ENCODE measurements at regions not wholly inside any gene's neighbourhood (a gene's known extent, or its start where the extent isn't known, plus 50 kb on each side); places are given as distances from the start of the nearest gene placed in this dataset.

DNA sequence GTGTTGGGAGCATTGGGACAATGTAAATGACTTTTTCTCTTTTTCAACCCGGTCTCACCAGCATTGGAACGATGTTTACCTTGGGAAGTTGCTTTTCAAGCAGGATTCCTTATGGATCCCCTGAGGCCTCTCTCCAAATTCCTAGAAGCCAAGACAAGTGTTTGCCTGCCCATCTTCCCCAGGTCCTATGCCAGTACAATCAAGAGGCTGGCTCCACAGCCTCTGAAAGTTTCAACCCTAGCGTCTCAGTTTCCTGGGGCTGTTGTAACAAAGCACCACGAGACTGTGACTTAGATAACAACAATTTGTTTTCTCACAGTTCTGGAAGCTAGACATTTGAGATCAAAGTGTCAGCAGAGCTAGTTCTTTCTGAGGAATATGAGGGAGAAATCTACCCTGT lies 347.2 kb upstream of the UMPS start:
- Histone ChIP-seq H3K9ac (ENCODE audit: low read depth in 1 of 2, low read length in 2 of 2) (no peak overlapping the region), H3K4me3 (ENCODE audit: low read depth in 1 of 2, low read length in 2 of 2) (no peak overlapping the region), H3K27me3 (ENCODE audit: control insufficient read depth in 1 of 2, insufficient read depth in 2 of 2, low read length in 2 of 2) (no peaks in the 10 kb centered on the region), H3K27ac (ENCODE audit: low read depth, low read length) (no peak overlapping the region), H3K4me1 (ENCODE audit: control insufficient read depth in 1 of 2, insufficient read depth in 2 of 2, low read length in 2 of 2) (no peaks in the 10 kb centered on the region), H3K36me3 (ENCODE audit: control insufficient read depth in 1 of 2, insufficient read depth in 2 of 2, low read length in 2 of 2) (no peaks in the 10 kb centered on the region), H3K9me3 (ENCODE audit: control insufficient read depth in 1 of 2, low read length in 2 of 2) (no peaks in the 10 kb centered on the region)

DNA sequence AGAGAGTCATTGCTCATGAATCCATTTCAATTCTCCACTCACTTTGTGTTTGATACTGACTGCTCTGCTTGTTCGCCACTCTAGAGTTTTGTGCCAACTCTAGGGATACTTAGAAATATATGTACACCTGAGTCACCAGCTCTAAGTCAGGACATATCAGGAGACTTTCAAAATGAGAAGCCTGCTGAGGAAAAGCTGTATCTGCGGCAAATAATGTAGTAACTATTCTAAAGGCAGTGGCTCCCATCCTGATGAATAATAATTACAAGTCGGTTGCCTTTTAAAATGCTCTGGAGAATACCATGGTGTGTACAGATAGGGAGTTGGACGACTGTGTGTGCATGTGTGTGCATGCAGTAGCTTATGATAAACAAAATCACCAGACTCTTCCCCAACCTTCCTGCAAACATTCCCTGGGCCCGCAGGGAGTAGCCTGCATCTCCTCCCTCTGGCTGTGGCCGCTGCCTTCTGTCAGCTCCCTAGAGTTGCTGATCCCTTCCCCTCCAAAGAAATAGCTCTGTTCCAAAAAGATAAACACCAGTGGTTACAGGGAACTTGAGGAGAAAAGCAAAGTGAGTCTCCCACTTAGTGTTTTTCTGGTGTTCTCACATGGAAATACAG lies 346.3 kb upstream of the UMPS start:
- no peak overlapping the region for H3K27ac ChIP-seq (ENCODE audit: low read depth, low read length)
- peaks cover 0 to 3% of the 10 kb centered on the region in 2 donors for H3K27me3 ChIP-seq (ENCODE audit: control insufficient read depth in 1 of 2, insufficient read depth in 2 of 2, low read length in 2 of 2)
- H3K4me1 ChIP-seq (ENCODE audit: control insufficient read depth in 1 of 2, insufficient read depth in 2 of 2, low read length in 2 of 2), result no peaks in the 10 kb centered on the region
- H3K36me3 ChIP-seq (ENCODE audit: control insufficient read depth in 1 of 2, insufficient read depth in 2 of 2, low read length in 2 of 2), result no peaks in the 10 kb centered on the region
- H3K9me3 ChIP-seq (ENCODE audit: control insufficient read depth in 1 of 2, low read length in 2 of 2), result no peaks in the 10 kb centered on the region
- H3K9ac ChIP-seq (ENCODE audit: low read depth in 1 of 2, low read length in 2 of 2), result no peak overlapping the region
- H3K4me3 ChIP-seq (ENCODE audit: low read depth in 1 of 2, low read length in 2 of 2), result no peak overlapping the region

DNA sequence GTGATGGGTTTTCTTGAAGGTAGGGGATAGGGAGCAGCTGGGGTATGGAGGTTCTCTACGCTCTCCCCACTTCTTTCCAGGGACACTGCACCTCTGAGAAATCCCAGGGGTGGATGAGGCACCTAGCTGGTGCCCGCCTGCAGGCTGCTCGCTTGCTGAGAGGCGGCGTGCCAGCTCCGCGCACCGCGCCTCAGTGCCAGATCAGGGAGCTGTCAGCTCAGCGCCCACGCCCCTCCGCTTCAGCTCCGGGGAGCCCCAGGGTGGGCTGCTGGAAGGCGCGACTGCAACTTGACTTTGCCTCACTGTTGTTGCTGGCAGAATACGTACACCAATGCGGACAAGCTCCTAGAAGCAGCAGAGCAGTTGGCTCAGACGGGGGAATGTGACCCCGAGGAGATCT lies 345.7 kb upstream of the UMPS start:
- H3K4me1 ChIP-seq (ENCODE audit: control insufficient read depth in 1 of 2, insufficient read depth in 2 of 2, low read length in 2 of 2), result no peaks in the 10 kb centered on the region
- H3K36me3 ChIP-seq (ENCODE audit: control insufficient read depth in 1 of 2, insufficient read depth in 2 of 2, low read length in 2 of 2), result no peaks in the 10 kb centered on the region
- peaks cover 0 to 5% of the 10 kb centered on the region in 2 donors for H3K27me3 ChIP-seq (ENCODE audit: control insufficient read depth in 1 of 2, insufficient read depth in 2 of 2, low read length in 2 of 2)
- no peaks in the 10 kb centered on the region for H3K9me3 ChIP-seq (ENCODE audit: control insufficient read depth in 1 of 2, low read length in 2 of 2)
- H3K9ac ChIP-seq (ENCODE audit: low read depth in 1 of 2, low read length in 2 of 2), result no peak overlapping the region
- H3K4me3 ChIP-seq (ENCODE audit: low read depth in 1 of 2, low read length in 2 of 2), result no peak overlapping the region
- no peak overlapping the region for H3K27ac ChIP-seq (ENCODE audit: low read depth, low read length)

DNA sequence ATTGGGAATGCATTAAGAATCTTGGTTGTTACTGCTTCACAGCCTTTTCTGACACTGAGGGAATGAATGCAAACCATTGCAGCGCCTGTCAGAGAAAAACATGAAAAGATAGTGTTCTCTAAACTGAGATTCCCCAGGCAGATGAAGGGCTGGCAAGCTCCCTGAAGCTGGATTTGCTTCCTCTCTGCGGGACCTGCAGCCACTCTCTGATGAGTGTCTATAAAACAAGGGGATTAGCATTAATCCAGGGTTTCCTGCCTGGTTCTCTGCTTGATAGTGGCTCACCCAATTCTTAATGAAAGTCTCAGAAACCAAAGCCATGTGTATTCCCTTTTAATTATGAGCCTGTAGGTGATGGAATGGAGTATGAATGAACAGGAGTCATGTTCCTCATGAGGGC lies 344.3 kb upstream of the UMPS start:
- Histone ChIP-seq H3K9me3 (ENCODE audit: control insufficient read depth in 1 of 2, low read length in 2 of 2) (no peaks in the 10 kb centered on the region), H3K36me3 (ENCODE audit: control insufficient read depth in 1 of 2, insufficient read depth in 2 of 2, low read length in 2 of 2) (no peaks in the 10 kb centered on the region), H3K27ac (ENCODE audit: low read depth, low read length) (no peak overlapping the region), H3K9ac (ENCODE audit: low read depth in 1 of 2, low read length in 2 of 2) (no peak overlapping the region), H3K4me3 (ENCODE audit: low read depth in 1 of 2, low read length in 2 of 2) (no peak overlapping the region), H3K4me1 (ENCODE audit: control insufficient read depth in 1 of 2, insufficient read depth in 2 of 2, low read length in 2 of 2) (no peaks in the 10 kb centered on the region), H3K27me3 (ENCODE audit: control insufficient read depth in 1 of 2, insufficient read depth in 2 of 2, low read length in 2 of 2) (peaks cover 0 to 5% of the 10 kb centered on the region in 2 donors)

DNA sequence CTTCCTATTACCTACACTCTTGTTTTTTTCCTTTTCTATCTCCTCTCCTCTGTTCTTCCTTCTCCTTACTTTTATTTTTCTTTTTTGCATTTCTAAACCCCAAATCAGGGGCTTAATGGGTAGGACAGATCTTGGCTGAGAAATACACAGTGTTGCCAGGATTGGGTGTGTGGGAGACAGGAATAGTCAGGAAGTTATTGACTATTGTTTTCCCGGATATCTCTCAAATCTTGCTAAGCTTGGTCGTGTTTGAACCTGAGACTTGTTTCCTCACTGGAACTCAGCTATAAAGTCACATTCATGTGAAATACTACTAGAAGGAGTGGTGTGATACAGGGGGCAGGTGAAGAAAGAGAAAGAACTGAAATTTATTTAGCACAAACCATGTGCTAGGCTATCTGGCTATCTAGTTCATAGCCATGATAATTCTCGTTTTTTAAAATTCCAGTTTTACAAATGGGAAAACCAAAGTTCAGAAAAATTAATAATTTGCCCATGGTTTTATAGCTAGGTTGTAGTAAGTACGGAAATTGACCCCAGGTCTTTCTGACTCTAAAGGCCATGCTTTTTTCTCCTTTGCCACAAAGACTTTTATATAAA lies 343.2 kb upstream of the UMPS start:
- H3K4me1 ChIP-seq (ENCODE audit: control insufficient read depth in 1 of 2, insufficient read depth in 2 of 2, low read length in 2 of 2), result no peaks in the 10 kb centered on the region
- no peaks in the 10 kb centered on the region for H3K36me3 ChIP-seq (ENCODE audit: control insufficient read depth in 1 of 2, insufficient read depth in 2 of 2, low read length in 2 of 2)
- H3K27ac ChIP-seq (ENCODE audit: low read depth, low read length), result no peak overlapping the region
- H3K9me3 ChIP-seq (ENCODE audit: control insufficient read depth in 1 of 2, low read length in 2 of 2), result no peaks in the 10 kb centered on the region
- H3K4me3 ChIP-seq (ENCODE audit: low read depth in 1 of 2, low read length in 2 of 2), result no peak overlapping the region
- H3K9ac ChIP-seq (ENCODE audit: low read depth in 1 of 2, low read length in 2 of 2), result no peak overlapping the region
- H3K27me3 ChIP-seq (ENCODE audit: control insufficient read depth in 1 of 2, insufficient read depth in 2 of 2, low read length in 2 of 2), result peaks cover 0 to 5% of the 10 kb centered on the region in 2 donors

DNA sequence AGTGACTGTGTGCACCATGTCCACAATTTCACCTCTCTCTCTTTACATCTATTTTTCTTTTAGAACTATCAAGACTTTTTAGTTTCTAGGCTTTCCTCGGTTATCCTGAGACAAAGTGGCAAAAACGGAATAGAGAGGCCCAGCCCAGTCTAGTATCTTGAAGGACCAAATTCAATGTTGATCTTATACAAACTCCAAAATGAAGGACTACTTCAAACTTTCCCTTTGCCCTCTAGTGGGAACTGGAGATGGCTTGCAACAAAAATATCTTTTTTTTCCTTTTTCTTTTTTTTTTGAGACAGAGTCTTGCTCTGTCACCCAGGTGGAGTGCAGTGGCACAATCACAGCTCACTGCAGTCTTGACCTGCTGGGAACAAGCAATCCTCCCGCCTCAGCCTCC lies 338.5 kb upstream of the UMPS start:
- no peaks in the 10 kb centered on the region for H3K9me3 ChIP-seq (ENCODE audit: control insufficient read depth in 1 of 2, low read length in 2 of 2)
- H3K36me3 ChIP-seq (ENCODE audit: control insufficient read depth in 1 of 2, insufficient read depth in 2 of 2, low read length in 2 of 2), result no peaks in the 10 kb centered on the region
- peaks cover 0 to 5% of the 10 kb centered on the region in 2 donors for H3K27me3 ChIP-seq (ENCODE audit: control insufficient read depth in 1 of 2, insufficient read depth in 2 of 2, low read length in 2 of 2)
- no peaks in the 10 kb centered on the region for H3K4me1 ChIP-seq (ENCODE audit: control insufficient read depth in 1 of 2, insufficient read depth in 2 of 2, low read length in 2 of 2)
- no peak overlapping the region for H3K4me3 ChIP-seq (ENCODE audit: low read depth in 1 of 2, low read length in 2 of 2)
- no peak overlapping the region for H3K27ac ChIP-seq (ENCODE audit: low read depth, low read length)
- no peak overlapping the region for H3K9ac ChIP-seq (ENCODE audit: low read depth in 1 of 2, low read length in 2 of 2)

DNA sequence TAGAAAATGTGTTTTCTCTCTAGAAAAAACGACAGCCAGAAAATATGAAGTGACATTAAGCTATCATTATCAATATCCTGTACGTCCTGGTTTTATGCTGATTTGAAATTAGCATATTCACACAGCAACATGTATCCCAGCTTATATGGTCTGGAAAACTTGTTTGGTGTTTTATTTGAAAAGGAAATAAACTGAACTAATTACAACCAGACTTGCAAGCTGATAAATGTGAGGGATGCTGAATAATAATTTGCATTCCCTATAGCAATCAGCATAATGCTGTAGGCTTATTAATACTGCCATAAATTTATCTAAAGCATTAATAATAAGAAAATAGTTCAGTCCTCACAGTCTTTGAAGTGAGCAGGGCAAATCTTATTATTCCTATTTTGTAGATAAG lies 336.9 kb upstream of the UMPS start:
- H3K27ac ChIP-seq (ENCODE audit: low read depth, low read length), result no peak overlapping the region
- no peaks in the 10 kb centered on the region for H3K4me1 ChIP-seq (ENCODE audit: control insufficient read depth in 1 of 2, insufficient read depth in 2 of 2, low read length in 2 of 2)
- no peaks in the 10 kb centered on the region for H3K9me3 ChIP-seq (ENCODE audit: control insufficient read depth in 1 of 2, low read length in 2 of 2)
- no peak overlapping the region for H3K4me3 ChIP-seq (ENCODE audit: low read depth in 1 of 2, low read length in 2 of 2)
- H3K9ac ChIP-seq (ENCODE audit: low read depth in 1 of 2, low read length in 2 of 2), result no peak overlapping the region
- peaks cover 0 to 5% of the 10 kb centered on the region in 2 donors for H3K27me3 ChIP-seq (ENCODE audit: control insufficient read depth in 1 of 2, insufficient read depth in 2 of 2, low read length in 2 of 2)
- no peaks in the 10 kb centered on the region for H3K36me3 ChIP-seq (ENCODE audit: control insufficient read depth in 1 of 2, insufficient read depth in 2 of 2, low read length in 2 of 2)

DNA sequence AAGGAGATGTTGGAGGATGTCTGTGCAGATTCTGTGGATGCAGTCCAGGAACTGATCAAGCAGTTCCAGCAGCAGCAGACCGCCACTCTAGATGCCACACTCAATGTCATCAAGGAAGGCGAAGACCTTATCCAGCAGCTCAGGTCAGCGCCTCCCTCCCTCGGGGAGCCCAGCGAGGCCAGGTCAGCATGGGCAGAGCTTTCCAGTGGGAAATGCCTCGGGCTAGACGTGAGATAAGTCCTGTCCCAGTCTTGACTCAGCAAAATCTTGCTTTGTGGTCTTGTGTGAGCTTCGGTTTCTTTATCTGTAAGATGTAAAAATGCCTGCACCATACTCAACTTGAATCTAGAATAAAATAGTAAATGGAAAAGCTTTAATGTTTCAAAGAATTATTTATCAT lies 335.1 kb upstream of the UMPS start:
- Histone ChIP-seq H3K4me1 (ENCODE audit: control insufficient read depth in 1 of 2, insufficient read depth in 2 of 2, low read length in 2 of 2) (no peaks in the 10 kb centered on the region), H3K4me3 (ENCODE audit: low read depth in 1 of 2, low read length in 2 of 2) (no peak overlapping the region), H3K27ac (ENCODE audit: low read depth, low read length) (no peak overlapping the region), H3K27me3 (ENCODE audit: control insufficient read depth in 1 of 2, insufficient read depth in 2 of 2, low read length in 2 of 2) (no peaks in the 10 kb centered on the region), H3K9me3 (ENCODE audit: control insufficient read depth in 1 of 2, low read length in 2 of 2) (no peaks in the 10 kb centered on the region), H3K36me3 (ENCODE audit: control insufficient read depth in 1 of 2, insufficient read depth in 2 of 2, low read length in 2 of 2) (no peaks in the 10 kb centered on the region), H3K9ac (ENCODE audit: low read depth in 1 of 2, low read length in 2 of 2) (no peak overlapping the region)

DNA sequence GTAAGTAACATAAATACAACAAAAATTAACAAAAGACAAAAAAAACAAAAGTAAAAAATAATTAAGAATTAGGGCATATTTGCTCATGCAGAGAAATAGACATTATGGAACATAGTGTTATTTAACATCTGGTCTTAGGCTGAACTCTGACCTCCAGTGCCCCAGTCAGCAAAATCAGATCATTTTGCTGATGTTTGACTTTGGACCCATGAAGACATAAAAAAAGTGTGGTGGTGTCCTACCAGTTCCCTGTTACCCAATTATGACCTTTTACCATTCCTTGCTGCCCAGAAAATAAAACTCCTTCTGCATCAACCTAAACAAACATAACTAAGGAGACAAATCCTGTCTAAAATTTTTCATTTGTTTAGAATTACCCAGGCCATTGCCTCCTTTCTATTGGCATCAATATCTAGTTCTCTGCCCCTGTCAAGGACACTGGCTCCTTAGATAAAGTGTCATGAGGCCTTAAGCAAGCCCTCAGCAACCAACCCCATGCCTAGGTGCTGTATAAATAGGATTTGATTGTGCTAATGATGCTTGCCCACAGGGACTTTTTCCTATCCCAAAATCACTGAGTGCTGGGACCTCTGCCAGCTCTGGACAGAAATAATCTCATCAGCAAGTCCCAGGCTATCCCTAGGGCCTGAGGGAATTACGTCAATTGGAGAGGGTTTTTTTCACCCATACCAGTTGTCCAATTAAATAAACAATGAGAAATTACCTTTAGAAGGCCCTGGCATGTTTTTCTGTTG lies 334.5 kb upstream of the UMPS start:
- no peaks in the 10 kb centered on the region for H3K27me3 ChIP-seq (ENCODE audit: control insufficient read depth in 1 of 2, insufficient read depth in 2 of 2, low read length in 2 of 2)
- no peak overlapping the region for H3K4me3 ChIP-seq (ENCODE audit: low read depth in 1 of 2, low read length in 2 of 2)
- H3K9ac ChIP-seq (ENCODE audit: low read depth in 1 of 2, low read length in 2 of 2), result no peak overlapping the region
- no peak overlapping the region for H3K27ac ChIP-seq (ENCODE audit: low read depth, low read length)
- H3K36me3 ChIP-seq (ENCODE audit: control insufficient read depth in 1 of 2, insufficient read depth in 2 of 2, low read length in 2 of 2), result no peaks in the 10 kb centered on the region
- no peaks in the 10 kb centered on the region for H3K9me3 ChIP-seq (ENCODE audit: control insufficient read depth in 1 of 2, low read length in 2 of 2)
- H3K4me1 ChIP-seq (ENCODE audit: control insufficient read depth in 1 of 2, insufficient read depth in 2 of 2, low read length in 2 of 2), result no peaks in the 10 kb centered on the region

DNA sequence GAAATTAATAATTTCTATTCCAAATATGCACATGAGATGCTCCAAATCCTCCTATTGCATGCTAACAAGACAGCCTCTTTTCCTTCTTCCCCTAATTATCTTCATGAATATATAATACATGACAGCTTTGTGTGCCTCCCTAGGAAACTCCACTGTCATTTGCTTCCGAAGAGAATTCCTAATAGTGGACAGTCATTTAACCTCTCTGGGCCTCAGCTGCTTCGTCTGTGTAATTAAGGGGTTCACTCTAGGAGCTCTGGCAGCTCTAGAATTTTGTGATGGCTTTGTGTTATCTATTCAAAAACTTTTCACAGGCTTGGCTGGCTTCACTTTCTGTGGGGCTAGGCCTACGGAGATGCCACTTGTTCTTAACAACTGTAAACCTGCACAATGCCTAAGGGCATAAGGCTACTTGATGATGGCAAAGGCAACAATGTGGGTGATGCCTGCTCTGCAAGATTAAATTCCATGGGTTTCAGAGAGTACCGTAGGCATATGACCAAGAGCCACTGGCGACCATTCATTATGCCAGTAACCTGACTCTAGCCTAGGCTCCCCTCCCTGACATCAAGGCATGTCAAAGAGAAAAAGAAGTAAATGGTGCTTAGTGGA lies 333.8 kb upstream of the UMPS start:
- Histone ChIP-seq H3K9me3 (ENCODE audit: control insufficient read depth in 1 of 2, low read length in 2 of 2) (no peaks in the 10 kb centered on the region), H3K27ac (ENCODE audit: low read depth, low read length) (no peak overlapping the region), H3K4me3 (ENCODE audit: low read depth in 1 of 2, low read length in 2 of 2) (no peak overlapping the region), H3K27me3 (ENCODE audit: control insufficient read depth in 1 of 2, insufficient read depth in 2 of 2, low read length in 2 of 2) (no peaks in the 10 kb centered on the region), H3K9ac (ENCODE audit: low read depth in 1 of 2, low read length in 2 of 2) (no peak overlapping the region), H3K4me1 (ENCODE audit: control insufficient read depth in 1 of 2, insufficient read depth in 2 of 2, low read length in 2 of 2) (no peaks in the 10 kb centered on the region), H3K36me3 (ENCODE audit: control insufficient read depth in 1 of 2, insufficient read depth in 2 of 2, low read length in 2 of 2) (no peaks in the 10 kb centered on the region)

All from duodenal mucosa (tissue), 2 donors.